Pulmonary artery endothelial cell (primary cell): ENCODE measurements at regions not wholly inside any gene's neighbourhood (a gene's known extent, or its start where the extent isn't known, plus 50 kb on each side); places are given as distances from the start of the nearest gene placed in this dataset.
"Not testable (repeated sequence)": the region's sequence is repeated elsewhere in the genome, so short reads cannot be mapped to it uniquely, and the experiment has no call there.

ENCODE experiments used
- DNase-seq: peaks from one replicate; pipeline ENCODE4 v3.0.0-alpha.2; 2011; ENCODE audit warnings: low read depth, low spot score

- DNase-seq = not testable (repeated sequence)
Measured at GRCh38 chr2:111494981-111495315, 374.2 kb downstream of the BCL2L11 start.

GRCh38 chr2:111495636-111496035 is 374.9 kb downstream of the BCL2L11 start:
- DNase-seq = not testable (repeated sequence)

- DNase-seq = not testable (repeated sequence)
Measured at GRCh38 chr2:111496176-111496575, 375.5 kb downstream of the BCL2L11 start.

- not testable (repeated sequence) for DNase-seq
Measured at GRCh38 chr2:111496860-111497259, 376.1 kb downstream of the BCL2L11 start.

GRCh38 chr2:111497270-111497669 is 376.6 kb downstream of the BCL2L11 start:
- not testable (repeated sequence) for DNase-seq

- DNase-seq = not testable (repeated sequence)
Measured at GRCh38 chr2:111500536-111501062, 379.9 kb downstream of the BCL2L11 start.

GRCh38 chr2:111503844-111504570 is 380.0 kb downstream of the ANAPC1 start:
- not testable (repeated sequence) for DNase-seq

GRCh38 chr2:111504571-111504942 is 379.4 kb downstream of the ANAPC1 start:
- not testable (repeated sequence) for DNase-seq

- DNase-seq = not testable (repeated sequence)
Measured at GRCh38 chr2:111505267-111505666, 378.7 kb downstream of the ANAPC1 start.

GRCh38 chr2:111506936-111507335 is 377.1 kb downstream of the ANAPC1 start:
- not testable (repeated sequence) for DNase-seq

- not testable (repeated sequence) for DNase-seq
Measured at GRCh38 chr2:111509225-111509869, 374.6 kb downstream of the ANAPC1 start.

GRCh38 chr2:111510384-111510783 is 373.6 kb downstream of the ANAPC1 start:
- DNase-seq = not testable (repeated sequence)

GRCh38 chr2:111511062-111511461 is 372.9 kb downstream of the ANAPC1 start:
- not testable (repeated sequence) for DNase-seq

GRCh38 chr2:111512378-111512777 is 371.6 kb downstream of the ANAPC1 start:
- not testable (repeated sequence) for DNase-seq

GRCh38 chr2:111514138-111514537 is 369.9 kb downstream of the ANAPC1 start:
- DNase-seq = not testable (repeated sequence)

GRCh38 chr2:111517050-111517720 is 366.8 kb downstream of the ANAPC1 start:
- not testable (repeated sequence) for DNase-seq

GRCh38 chr2:111517721-111518053 is 366.3 kb downstream of the ANAPC1 start:
- DNase-seq = not testable (repeated sequence)

GRCh38 chr2:111519071-111519470 is 364.9 kb downstream of the ANAPC1 start:
- no peak for DNase-seq

- DNase-seq = no peak
Measured at GRCh38 chr2:111522231-111522768, 361.7 kb downstream of the ANAPC1 start.

GRCh38 chr2:111523009-111523408 is 361.0 kb downstream of the ANAPC1 start:
- no peak for DNase-seq

GRCh38 chr2:111525026-111525425 is 359.0 kb downstream of the ANAPC1 start:
- DNase-seq = not testable (repeated sequence)
